GM23338 (cell line): ENCODE measurements at regions not wholly inside any gene's neighbourhood (a gene's known extent, or its start where the extent isn't known, plus 50 kb on each side); places are given as distances from the start of the nearest gene placed in this dataset.

ENCODE experiments used
- ATAC-seq: fragments of 200-7000 bp; cut with Tn5 transposase; 3 replicates; pipeline ENCODE4 v1.9.1; 2020
- DNase-seq: peaks from one replicate; pipeline ENCODE4 v3.0.0-alpha.2; 2015; ENCODE audit warnings: low spot score
- H2AFZ ChIP-seq: fragments of 200-600 bp; sonication (generic); 2 replicates; pipeline ENCODE4 v1.8.0; 2016; ENCODE audit warnings: antibody characterized with exemption, mild to moderate bottlenecking, moderate library complexity
- H3F3A ChIP-seq: fragments of 200-600 bp; sonication (generic); replicated peaks from 2 replicates; pipeline ENCODE4 v1.8.0; 2017; ENCODE audit warnings: antibody characterized with exemption, mixed run types, low read depth
- H3K27ac ChIP-seq: fragments of 200-600 bp; sonication (generic); 2 replicates; pipeline ENCODE4 v1.6.1; 2016; ENCODE audit warnings: low read depth
- H3K27me3 ChIP-seq: fragments of 200-600 bp; sonication (generic); 2 replicates; pipeline ENCODE4 v1.8.0; 2016; ENCODE audit warnings: mild to moderate bottlenecking, mixed run types, moderate library complexity; ENCODE audit not compliant: insufficient read depth
- H3K36me3 ChIP-seq: fragments of 200-600 bp; sonication (generic); 2 replicates; pipeline ENCODE4 v1.8.0; 2016; ENCODE audit warnings: mild to moderate bottlenecking; ENCODE audit not compliant: insufficient read depth
- H3K4me1 ChIP-seq: fragments of 200-600 bp; sonication (generic); 2 replicates; pipeline ENCODE4 v1.8.0; 2016; ENCODE audit warnings: mild to moderate bottlenecking, moderate library complexity; ENCODE audit not compliant: insufficient read depth
- H3K4me2 ChIP-seq: fragments of 200-600 bp; sonication (generic); 2 replicates; pipeline ENCODE4 v1.7.1; 2017; ENCODE audit warnings: mixed run types
- H3K4me3 ChIP-seq: fragments of 200-600 bp; sonication (generic); 2 replicates; pipeline ENCODE4 v1.6.1; 2016; ENCODE audit warnings: mixed run types
- H3K79me2 ChIP-seq: fragments of 200-600 bp; sonication (generic); replicated peaks from 2 replicates; pipeline ENCODE4 v1.8.0; 2017; ENCODE audit warnings: mild to moderate bottlenecking; ENCODE audit not compliant: insufficient read depth
- H3K9me2 ChIP-seq: fragments of 200-600 bp; sonication (generic); 2 replicates; pipeline ENCODE4 v1.8.0; 2017; ENCODE audit not compliant: insufficient read depth
- H4K20me1 ChIP-seq: fragments of 200-600 bp; sonication (generic); replicated peaks from 2 replicates; pipeline ENCODE4 v1.8.0; 2017; ENCODE audit warnings: mild to moderate bottlenecking; ENCODE audit not compliant: insufficient read depth
- H3K27ac Mint-ChIP-seq: 2 replicates; pipeline ENCODE4 v1.8.0; 2020; ENCODE audit warnings: inconsistent platforms, mild to moderate bottlenecking, moderate library complexity, mixed read lengths
- H3K27me3 Mint-ChIP-seq: 3 replicates; pipeline ENCODE4 v1.8.0; 2022; ENCODE audit warnings: low read depth, mild to moderate bottlenecking, moderate library complexity, mixed read lengths, inconsistent platforms; ENCODE audit not compliant: insufficient read depth, poor library complexity
- H3K36me3 Mint-ChIP-seq: 3 replicates; pipeline ENCODE4 v1.8.0; 2021; ENCODE audit warnings: low read depth, mild to moderate bottlenecking, inconsistent platforms, moderate library complexity, mixed read lengths
- H3K4me1 Mint-ChIP-seq: 3 replicates; pipeline ENCODE4 v1.8.0; 2020; ENCODE audit warnings: mild to moderate bottlenecking, inconsistent platforms, mixed read lengths
- H3K4me3 Mint-ChIP-seq: 3 replicates; pipeline ENCODE4 v1.8.0; 2021; ENCODE audit warnings: moderate library complexity, mild to moderate bottlenecking, inconsistent platforms, mixed read lengths
- H3K9me3 Mint-ChIP-seq: 3 replicates; pipeline ENCODE4 v1.8.0; 2020; ENCODE audit warnings: moderate library complexity, mild to moderate bottlenecking, inconsistent platforms, mixed read lengths
- JUNB ChIP-seq: IDR thresholded peaks from one replicate; pipeline ENCODE4 v1.6.1; 2016; ENCODE audit warnings: antibody characterized with exemption; ENCODE audit not compliant: unreplicated experiment
- STAT1 ChIP-seq: IDR thresholded peaks from one replicate; pipeline ENCODE4 v1.6.1; 2016; ENCODE audit warnings: antibody characterized with exemption; ENCODE audit not compliant: unreplicated experiment
- TF ChIP-seq, protein P1 (sequence below): fragments of 250-450 bp; sonication (Bioruptor Pico); IDR thresholded peaks from 2 replicates; pipeline ENCODE4 v1.5.0; 2020; ENCODE audit warnings: mild to moderate bottlenecking, moderate library complexity
- TF ChIP-seq, protein P2 (sequence below), 2 experiments: fragments of 200-600 bp in 1 of 2; sonication (generic) in 1 of 2; conservative IDR thresholded peaks; 2 replicates each; pipeline versions ENCODE4 v1.5.1 to v1.6.1; 2016 to 2017; ENCODE audit warnings: antibody characterized with exemption in 2 of 2, low read depth in 2 of 2, mild to moderate bottlenecking in 2 of 2, moderate library complexity in 1 of 2

DNA sequence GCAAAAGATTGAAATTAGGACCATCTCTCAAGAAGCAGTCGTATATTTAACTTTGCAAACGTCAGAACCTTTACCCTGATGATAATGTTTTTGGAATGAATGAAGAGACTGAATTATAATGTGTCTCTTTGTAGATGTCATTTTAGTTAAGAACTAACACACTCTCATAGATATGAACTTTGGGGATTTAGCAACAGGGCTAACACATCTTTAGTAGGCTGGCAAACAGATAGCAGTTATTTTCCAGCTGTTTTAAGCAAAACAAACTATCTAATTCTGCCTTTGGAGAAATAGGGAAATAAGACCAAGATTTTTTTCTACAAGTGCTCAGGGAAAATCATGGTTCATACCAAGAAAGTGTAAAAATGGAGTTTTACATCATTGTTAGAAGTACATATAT, 469.7 kb downstream of the SPATA31D1 start:
- no peak for DNase-seq
- no peak for ATAC-seq
- Mint-ChIP-seq H3K36me3 (no peaks in the 10 kb centered on the region), H3K4me3 (no peak overlapping the region), H3K9me3 (no peaks in the 10 kb centered on the region), H3K27ac (no peak overlapping the region), H3K27me3 (no peaks in the 10 kb centered on the region), H3K4me1 (no peaks in the 10 kb centered on the region)
- H3F3A ChIP-seq: no peaks in the 10 kb centered on the region
- H3K79me2 ChIP-seq: no peaks in the 10 kb centered on the region
- no peak overlapping the region for H3K4me2 ChIP-seq
- H2AFZ ChIP-seq: no peak overlapping the region
- H4K20me1 ChIP-seq: no peaks in the 10 kb centered on the region
- no peaks in the 10 kb centered on the region for H3K4me1 ChIP-seq
- no peaks in the 10 kb centered on the region for H3K36me3 ChIP-seq
- no peak overlapping the region for H3K4me3 ChIP-seq
- H3K27me3 ChIP-seq: no peaks in the 10 kb centered on the region
- no peak for TF ChIP-seq JUNB
- TF ChIP-seq, protein P1, sequence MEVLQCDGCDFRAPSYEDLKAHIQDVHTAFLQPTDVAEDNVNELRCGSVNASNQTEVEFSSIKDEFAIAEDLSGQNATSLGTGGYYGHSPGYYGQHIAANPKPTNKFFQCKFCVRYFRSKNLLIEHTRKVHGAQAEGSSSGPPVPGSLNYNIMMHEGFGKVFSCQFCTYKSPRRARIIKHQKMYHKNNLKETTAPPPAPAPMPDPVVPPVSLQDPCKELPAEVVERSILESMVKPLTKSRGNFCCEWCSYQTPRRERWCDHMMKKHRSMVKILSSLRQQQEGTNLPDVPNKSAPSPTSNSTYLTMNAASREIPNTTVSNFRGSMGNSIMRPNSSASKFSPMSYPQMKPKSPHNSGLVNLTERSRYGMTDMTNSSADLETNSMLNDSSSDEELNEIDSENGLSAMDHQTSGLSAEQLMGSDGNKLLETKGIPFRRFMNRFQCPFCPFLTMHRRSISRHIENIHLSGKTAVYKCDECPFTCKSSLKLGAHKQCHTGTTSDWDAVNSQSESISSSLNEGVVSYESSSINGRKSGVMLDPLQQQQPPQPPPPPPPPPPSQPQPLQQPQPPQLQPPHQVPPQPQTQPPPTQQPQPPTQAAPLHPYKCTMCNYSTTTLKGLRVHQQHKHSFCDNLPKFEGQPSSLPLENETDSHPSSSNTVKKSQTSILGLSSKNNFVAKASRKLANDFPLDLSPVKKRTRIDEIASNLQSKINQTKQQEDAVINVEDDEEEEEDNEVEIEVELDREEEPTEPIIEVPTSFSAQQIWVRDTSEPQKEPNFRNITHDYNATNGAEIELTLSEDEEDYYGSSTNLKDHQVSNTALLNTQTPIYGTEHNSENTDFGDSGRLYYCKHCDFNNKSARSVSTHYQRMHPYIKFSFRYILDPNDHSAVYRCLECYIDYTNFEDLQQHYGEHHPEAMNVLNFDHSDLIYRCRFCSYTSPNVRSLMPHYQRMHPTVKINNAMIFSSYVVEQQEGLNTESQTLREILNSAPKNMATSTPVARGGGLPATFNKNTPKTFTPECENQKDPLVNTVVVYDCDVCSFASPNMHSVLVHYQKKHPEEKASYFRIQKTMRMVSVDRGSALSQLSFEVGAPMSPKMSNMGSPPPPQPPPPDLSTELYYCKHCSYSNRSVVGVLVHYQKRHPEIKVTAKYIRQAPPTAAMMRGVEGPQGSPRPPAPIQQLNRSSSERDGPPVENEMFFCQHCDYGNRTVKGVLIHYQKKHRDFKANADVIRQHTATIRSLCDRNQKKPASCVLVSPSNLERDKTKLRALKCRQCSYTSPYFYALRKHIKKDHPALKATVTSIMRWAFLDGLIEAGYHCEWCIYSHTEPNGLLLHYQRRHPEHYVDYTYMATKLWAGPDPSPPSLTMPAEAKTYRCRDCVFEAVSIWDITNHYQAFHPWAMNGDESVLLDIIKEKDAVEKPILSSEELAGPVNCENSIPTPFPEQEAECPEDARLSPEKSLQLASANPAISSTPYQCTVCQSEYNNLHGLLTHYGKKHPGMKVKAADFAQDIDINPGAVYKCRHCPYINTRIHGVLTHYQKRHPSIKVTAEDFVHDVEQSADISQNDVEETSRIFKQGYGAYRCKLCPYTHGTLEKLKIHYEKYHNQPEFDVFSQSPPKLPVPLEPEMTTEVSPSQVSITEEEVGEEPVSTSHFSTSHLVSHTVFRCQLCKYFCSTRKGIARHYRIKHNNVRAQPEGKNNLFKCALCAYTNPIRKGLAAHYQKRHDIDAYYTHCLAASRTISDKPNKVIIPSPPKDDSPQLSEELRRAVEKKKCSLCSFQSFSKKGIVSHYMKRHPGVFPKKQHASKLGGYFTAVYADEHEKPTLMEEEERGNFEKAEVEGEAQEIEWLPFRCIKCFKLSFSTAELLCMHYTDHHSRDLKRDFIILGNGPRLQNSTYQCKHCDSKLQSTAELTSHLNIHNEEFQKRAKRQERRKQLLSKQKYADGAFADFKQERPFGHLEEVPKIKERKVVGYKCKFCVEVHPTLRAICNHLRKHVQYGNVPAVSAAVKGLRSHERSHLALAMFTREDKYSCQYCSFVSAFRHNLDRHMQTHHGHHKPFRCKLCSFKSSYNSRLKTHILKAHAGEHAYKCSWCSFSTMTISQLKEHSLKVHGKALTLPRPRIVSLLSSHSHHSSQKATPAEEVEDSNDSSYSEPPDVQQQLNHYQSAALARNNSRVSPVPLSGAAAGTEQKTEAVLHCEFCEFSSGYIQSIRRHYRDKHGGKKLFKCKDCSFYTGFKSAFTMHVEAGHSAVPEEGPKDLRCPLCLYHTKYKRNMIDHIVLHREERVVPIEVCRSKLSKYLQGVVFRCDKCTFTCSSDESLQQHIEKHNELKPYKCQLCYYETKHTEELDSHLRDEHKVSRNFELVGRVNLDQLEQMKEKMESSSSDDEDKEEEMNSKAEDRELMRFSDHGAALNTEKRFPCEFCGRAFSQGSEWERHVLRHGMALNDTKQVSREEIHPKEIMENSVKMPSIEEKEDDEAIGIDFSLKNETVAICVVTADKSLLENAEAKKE (CRISPR knock-in tag): no peak
- TF ChIP-seq, protein P2, sequence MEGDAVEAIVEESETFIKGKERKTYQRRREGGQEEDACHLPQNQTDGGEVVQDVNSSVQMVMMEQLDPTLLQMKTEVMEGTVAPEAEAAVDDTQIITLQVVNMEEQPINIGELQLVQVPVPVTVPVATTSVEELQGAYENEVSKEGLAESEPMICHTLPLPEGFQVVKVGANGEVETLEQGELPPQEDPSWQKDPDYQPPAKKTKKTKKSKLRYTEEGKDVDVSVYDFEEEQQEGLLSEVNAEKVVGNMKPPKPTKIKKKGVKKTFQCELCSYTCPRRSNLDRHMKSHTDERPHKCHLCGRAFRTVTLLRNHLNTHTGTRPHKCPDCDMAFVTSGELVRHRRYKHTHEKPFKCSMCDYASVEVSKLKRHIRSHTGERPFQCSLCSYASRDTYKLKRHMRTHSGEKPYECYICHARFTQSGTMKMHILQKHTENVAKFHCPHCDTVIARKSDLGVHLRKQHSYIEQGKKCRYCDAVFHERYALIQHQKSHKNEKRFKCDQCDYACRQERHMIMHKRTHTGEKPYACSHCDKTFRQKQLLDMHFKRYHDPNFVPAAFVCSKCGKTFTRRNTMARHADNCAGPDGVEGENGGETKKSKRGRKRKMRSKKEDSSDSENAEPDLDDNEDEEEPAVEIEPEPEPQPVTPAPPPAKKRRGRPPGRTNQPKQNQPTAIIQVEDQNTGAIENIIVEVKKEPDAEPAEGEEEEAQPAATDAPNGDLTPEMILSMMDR (conservative IDR thresholded peaks at IDR 0.05; ENCODE audit: low read depth in 2 of 2): no peak
- no peak for TF ChIP-seq STAT1
- no peak overlapping the region for H3K27ac ChIP-seq
- no peaks in the 10 kb centered on the region for H3K9me2 ChIP-seq
